Mucosa of rectum (tissue), 2 donors: ENCODE measurements at regions not wholly inside any gene's neighbourhood (a gene's known extent, or its start where the extent isn't known, plus 50 kb on each side); places are given as distances from the start of the nearest gene placed in this dataset.

Source experiments
- H3K27ac ChIP-seq, 2 donors: one replicate each; pipeline ENCODE4 v1.7.0; 2013; ENCODE audit warnings: inconsistent platforms in 2 of 2, low read depth in 2 of 2, low read length in 2 of 2
- H3K27me3 ChIP-seq, 2 donors: one replicate each; pipeline ENCODE4 v1.7.0; 2013; ENCODE audit warnings: low read length in 2 of 2; ENCODE audit not compliant: control insufficient read depth in 2 of 2, insufficient read depth in 2 of 2
- H3K36me3 ChIP-seq, 2 donors: one replicate each; pipeline ENCODE4 v1.7.0; 2013; ENCODE audit warnings: low read length in 2 of 2; ENCODE audit not compliant: control insufficient read depth in 2 of 2, insufficient read depth in 2 of 2
- H3K4me1 ChIP-seq, 2 donors: one replicate each; pipeline ENCODE4 v1.7.0; 2013; ENCODE audit warnings: low read length in 2 of 2, mild to moderate bottlenecking in 1 of 2; ENCODE audit not compliant: control insufficient read depth in 2 of 2, insufficient read depth in 2 of 2
- H3K4me3 ChIP-seq, 2 donors: one replicate each; pipeline ENCODE4 v1.7.0; 2013; ENCODE audit warnings: low read length in 2 of 2
- H3K9ac ChIP-seq, 2 donors: one replicate each; pipeline ENCODE4 v1.7.0; 2013; ENCODE audit warnings: low read length in 2 of 2, low read depth in 1 of 2, mild to moderate bottlenecking in 1 of 2
- H3K9me3 ChIP-seq, 2 donors: one replicate each; pipeline ENCODE4 v1.7.0; 2013; ENCODE audit warnings: low read length in 2 of 2; ENCODE audit not compliant: control insufficient read depth in 2 of 2
- donor health status: healthy.
- donor health status: Normal muscosa, but diverticular disease.

DNA sequence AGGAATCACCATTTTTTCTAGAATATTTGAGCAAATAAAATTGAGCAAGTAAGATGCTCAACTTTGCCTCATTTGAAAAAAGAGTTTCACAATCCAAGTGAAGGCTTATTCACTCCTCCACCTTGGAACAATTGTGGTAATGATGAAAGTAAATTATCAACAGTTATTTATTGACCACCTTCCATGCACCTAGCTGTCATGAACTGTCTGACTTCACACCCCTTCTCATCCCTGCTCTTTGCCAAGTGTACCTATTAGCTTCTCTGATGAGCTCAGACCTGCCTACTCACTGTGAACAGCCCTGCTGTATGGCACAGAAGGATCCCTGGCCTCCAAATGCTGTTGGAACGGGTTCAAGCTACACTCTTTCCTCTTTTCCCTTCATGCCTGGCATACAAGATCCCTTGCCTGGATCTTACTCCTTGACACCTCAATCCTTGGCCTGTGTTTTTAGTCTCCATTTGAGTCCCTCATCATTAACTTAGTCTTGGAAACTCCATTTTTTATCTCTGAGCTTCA lies 99.0 kb upstream of the PREP start:
- no peaks in the 10 kb centered on the region for H3K9me3 ChIP-seq
- H3K4me1 ChIP-seq: no peaks in the 10 kb centered on the region
- H3K36me3 ChIP-seq: no peaks in the 10 kb centered on the region
- no peaks in the 10 kb centered on the region for H3K27me3 ChIP-seq
- no peak overlapping the region for H3K4me3 ChIP-seq
- H3K9ac ChIP-seq: no peak overlapping the region
- no peak overlapping the region for H3K27ac ChIP-seq

DNA sequence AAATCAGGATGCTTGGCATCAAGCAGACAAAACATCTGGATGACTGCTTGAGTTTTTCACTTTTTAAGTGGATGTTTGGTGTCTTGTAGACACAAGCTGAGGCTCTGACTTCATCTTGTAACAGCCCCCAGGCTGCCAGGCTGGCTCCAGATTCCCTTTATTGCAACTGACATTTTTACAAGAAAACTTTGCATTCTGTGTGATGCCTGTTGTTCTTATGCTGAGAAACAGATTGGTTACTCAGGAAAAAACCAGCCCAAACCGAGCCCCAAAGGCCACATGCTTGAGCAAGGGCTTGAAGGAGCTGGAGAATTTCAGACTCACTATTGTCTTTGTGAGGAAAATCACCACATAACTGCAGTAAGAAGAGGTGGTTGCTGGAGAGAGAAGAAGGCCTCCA lies 98.4 kb upstream of the PREP start:
- no peaks in the 10 kb centered on the region for H3K9me3 ChIP-seq
- H3K4me3 ChIP-seq: no peak overlapping the region
- no peak overlapping the region for H3K27ac ChIP-seq
- no peaks in the 10 kb centered on the region for H3K4me1 ChIP-seq
- H3K36me3 ChIP-seq: no peaks in the 10 kb centered on the region
- H3K9ac ChIP-seq: no peak overlapping the region
- H3K27me3 ChIP-seq: no peaks in the 10 kb centered on the region

DNA sequence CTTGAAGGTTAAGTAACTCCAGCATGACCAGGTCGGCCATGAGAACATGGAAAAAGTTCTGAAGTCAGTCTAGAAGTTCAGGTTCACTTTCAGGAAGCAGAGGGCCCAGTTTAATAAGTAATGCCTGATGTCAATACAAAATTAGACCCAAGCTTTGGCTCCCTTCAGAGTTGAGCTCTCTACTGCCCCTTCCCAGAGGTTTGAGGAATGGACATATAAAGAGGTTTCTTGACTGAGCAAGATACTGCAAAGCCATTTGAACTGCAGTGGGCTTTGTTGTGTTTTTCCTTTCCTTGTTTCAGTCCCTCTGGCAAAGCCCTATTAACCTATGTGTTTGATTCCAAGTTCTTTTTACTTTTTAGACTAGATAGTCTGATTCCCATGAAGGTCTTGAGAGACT lies 97.8 kb upstream of the PREP start:
- H3K9ac ChIP-seq: no peak overlapping the region
- H3K27ac ChIP-seq: no peak overlapping the region
- no peak overlapping the region for H3K4me3 ChIP-seq

DNA sequence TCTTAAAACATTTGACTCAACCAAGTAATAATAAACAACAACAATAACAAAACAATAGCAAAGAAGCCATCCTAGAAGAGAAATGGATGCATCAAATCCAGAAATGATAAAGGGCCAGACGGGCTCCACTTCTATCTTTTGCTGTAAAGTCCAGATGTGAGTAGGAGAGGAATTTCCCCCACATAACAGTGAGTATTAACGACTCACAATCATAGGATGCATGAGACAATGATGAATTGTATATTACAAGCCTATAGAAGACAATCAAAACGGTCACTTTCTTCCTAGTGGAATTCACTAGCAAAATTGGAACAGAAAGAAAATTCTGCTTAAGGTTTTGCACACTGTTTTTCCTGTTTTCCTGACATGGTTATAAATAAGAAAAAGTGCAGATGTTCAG lies 97.0 kb upstream of the PREP start:
- Histone ChIP-seq H3K27ac (no peak overlapping the region), H3K4me1 (no peaks in the 10 kb centered on the region), H3K9me3 (no peaks in the 10 kb centered on the region), H3K36me3 (no peaks in the 10 kb centered on the region), H3K27me3 (no peaks in the 10 kb centered on the region), H3K9ac (no peak overlapping the region), H3K4me3 (no peak overlapping the region)

More for the DNA sequence above, 97.8 kb upstream of the PREP start:
- Histone ChIP-seq H3K27me3 (no peaks in the 10 kb centered on the region), H3K9me3 (no peaks in the 10 kb centered on the region), H3K36me3 (no peaks in the 10 kb centered on the region), H3K4me1 (no peaks in the 10 kb centered on the region)

DNA sequence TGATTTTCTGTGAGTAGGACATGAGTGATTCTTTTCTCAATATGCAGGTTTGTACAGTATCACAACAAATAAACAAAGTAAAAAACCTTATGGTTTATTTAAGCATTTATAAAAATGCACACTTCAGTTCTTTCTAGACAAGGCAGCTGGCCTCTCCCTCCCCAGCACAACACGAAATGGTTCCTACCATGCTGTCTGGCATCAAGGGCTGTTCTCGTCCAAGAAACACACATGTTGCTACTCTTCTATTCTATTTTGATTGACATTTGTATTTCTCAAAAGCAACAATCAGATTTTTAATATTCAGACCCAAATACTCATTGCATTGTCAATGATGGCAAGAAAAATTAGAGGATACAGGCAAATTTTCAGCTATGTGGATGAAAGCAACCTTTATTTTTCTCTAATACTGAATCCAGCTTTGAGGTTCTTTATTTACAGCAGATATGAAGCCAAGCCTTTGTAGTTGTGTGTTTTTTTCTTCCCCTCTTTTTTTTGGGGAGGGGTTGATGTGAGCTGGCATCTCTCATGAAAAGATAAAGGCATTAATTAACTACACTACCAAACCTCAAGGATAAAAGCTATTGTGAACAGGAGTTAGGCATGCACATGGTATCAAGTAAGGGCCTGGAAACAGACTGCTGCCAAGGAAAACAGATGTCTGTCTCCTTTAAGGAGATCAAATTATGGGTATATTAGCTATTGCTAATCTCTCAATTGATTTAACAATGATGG lies 96.4 kb upstream of the PREP start:
- H3K9me3 ChIP-seq: no peaks in the 10 kb centered on the region
- H3K36me3 ChIP-seq: no peaks in the 10 kb centered on the region
- H3K9ac ChIP-seq: no peak overlapping the region
- H3K4me3 ChIP-seq: no peak overlapping the region
- H3K27ac ChIP-seq: no peak overlapping the region
- no peaks in the 10 kb centered on the region for H3K27me3 ChIP-seq
- no peaks in the 10 kb centered on the region for H3K4me1 ChIP-seq

DNA sequence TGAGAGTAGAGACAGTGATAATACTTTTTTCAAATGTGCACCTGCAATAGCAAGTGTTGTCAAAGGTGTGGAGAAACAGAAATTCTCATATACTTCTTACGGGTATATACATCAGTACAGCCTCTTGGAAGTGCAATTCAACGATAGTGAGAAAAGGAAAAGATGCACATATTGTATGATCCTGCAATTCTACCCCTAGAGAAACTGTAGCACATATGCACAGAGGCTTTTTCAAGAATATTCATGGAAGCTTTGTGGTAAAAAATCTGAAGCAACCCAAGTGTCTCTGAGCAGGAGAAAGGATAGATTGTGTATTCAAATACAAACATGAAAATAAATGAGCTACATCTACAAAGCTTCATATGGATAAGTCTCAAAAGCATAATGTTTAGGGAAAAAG lies 94.7 kb upstream of the PREP start:
- Histone ChIP-seq H3K4me3 (no peak overlapping the region), H3K9me3 (no peaks in the 10 kb centered on the region), H3K9ac (no peak overlapping the region), H3K4me1 (no peaks in the 10 kb centered on the region), H3K27ac (no peak overlapping the region), H3K36me3 (no peaks in the 10 kb centered on the region), H3K27me3 (no peaks in the 10 kb centered on the region)

DNA sequence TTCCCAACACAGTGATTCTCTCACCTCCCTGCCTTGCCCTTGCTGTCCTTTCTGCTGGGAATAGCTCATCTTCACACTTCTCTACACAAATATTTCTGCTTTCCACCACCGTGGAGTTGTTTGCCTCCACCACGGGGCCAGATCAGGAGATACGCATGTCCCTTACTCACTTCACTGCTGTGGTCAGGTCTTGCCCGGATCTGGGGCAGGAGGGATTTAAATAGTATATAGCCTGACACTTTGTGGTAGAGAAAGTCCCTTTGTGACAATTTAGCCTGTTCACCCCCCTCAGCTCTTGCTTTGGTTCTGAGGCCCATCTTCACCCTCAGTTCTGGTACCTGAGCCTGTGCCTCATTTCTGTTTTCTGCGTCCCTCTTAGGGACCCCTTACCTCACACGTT lies 92.6 kb upstream of the PREP start:
- H3K4me3 ChIP-seq: no peak overlapping the region
- H3K4me1 ChIP-seq: no peaks in the 10 kb centered on the region
- no peak overlapping the region for H3K9ac ChIP-seq
- H3K9me3 ChIP-seq: no peaks in the 10 kb centered on the region
- H3K27ac ChIP-seq: no peak overlapping the region
- no peaks in the 10 kb centered on the region for H3K27me3 ChIP-seq
- no peaks in the 10 kb centered on the region for H3K36me3 ChIP-seq

DNA sequence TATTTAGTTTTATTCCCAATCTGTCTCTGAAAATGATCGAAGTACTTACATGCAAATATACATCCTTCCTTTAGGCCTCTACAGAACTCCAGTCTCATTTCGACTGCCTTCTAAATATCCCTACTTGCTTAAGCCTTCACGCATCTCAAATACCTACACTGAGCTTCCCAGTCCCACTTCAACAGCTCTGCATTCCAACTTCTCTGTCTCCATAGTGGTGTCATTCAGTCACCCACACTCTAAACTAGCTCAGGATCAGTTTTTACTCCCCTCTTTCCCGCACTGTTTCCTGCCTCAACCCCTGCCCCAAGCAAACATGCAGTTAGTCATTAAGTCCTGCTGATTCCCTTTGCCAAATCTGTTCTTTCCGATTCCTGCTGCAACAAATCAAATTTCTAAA lies 91.8 kb upstream of the PREP start:
- no peak overlapping the region for H3K27ac ChIP-seq
- no peaks in the 10 kb centered on the region for H3K36me3 ChIP-seq
- no peak overlapping the region for H3K4me3 ChIP-seq
- no peaks in the 10 kb centered on the region for H3K9me3 ChIP-seq
- no peaks in the 10 kb centered on the region for H3K4me1 ChIP-seq
- H3K9ac ChIP-seq: no peak overlapping the region
- no peaks in the 10 kb centered on the region for H3K27me3 ChIP-seq

DNA sequence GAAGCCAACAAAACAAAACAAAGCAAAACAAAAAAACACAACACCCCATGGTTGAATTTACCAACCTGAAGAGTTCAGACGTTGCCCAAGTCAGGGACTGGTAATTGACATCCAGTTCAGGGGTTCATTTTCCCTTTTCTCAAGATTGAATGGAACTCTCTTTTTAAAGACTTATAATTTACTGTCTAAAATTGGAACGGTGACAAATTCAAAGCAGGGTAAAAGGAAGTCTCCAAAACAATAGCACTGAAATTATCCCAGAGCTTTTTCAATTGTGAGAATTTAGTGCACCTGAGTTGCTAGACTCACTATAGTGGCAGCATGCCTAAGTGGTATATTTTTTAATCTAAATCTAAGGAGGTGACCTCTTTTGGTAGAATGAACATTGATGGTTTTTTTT lies 90.9 kb upstream of the PREP start:
- Histone ChIP-seq H3K4me3 (no peak overlapping the region), H3K27me3 (no peaks in the 10 kb centered on the region), H3K9me3 (no peaks in the 10 kb centered on the region), H3K9ac (no peak overlapping the region), H3K4me1 (no peaks in the 10 kb centered on the region), H3K36me3 (no peaks in the 10 kb centered on the region), H3K27ac (no peak overlapping the region)

DNA sequence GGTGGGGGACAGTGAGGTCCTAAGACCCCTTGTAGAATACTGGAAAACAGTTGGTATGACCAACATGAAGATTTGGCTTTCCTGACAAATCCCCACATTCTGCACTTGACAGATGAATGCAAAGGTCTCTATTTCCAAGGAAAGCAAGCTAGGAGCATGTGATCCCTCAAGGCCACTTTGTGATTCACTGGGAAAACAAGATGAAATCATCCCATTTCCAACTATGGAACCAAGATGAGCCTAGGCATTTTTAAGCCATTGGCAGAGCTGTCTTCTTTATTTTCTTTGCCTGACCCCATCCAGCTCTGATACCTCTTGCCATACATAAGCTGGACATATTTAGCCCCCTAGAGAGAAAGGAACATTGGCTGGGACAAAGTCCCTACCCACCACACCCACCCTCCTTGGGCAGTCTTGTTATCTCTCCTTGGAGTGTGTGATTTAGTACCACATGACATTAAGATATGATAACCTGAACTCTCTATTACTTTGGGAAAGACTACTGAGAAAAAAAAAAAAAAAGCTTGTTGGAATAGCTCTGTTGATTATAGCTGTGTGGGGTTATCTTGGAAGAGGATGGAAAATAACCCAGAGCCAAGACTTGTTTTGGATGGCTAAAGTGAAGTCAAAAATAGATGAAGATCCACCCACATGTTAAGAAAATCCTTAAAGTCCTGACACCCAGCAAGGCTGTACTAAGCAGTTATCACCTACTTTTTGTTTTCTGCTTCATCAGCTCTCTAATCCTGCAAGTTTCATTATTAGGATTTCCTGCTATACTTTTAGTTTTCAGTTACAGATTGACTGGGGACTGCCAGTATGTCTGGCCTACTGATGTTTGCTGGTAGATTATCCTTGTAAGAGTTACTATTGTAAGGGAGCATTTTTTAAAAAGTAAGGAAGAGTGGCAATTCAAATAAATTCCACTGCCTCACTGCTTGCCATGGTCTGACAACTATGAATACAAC lies 90.1 kb upstream of the PREP start:
- H3K36me3 ChIP-seq: no peaks in the 10 kb centered on the region
- H3K4me3 ChIP-seq: no peak overlapping the region
- no peaks in the 10 kb centered on the region for H3K9me3 ChIP-seq
- no peak overlapping the region for H3K9ac ChIP-seq
- no peak overlapping the region for H3K27ac ChIP-seq
- no peaks in the 10 kb centered on the region for H3K4me1 ChIP-seq
- H3K27me3 ChIP-seq: no peaks in the 10 kb centered on the region
